H1 (cell line): ENCODE measurements at regions not wholly inside any gene's neighbourhood (a gene's known extent, or its start where the extent isn't known, plus 50 kb on each side); places are given as distances from the start of the nearest gene placed in this dataset.

Source experiments
- CTCF ChIA-PET: fragments of 300-600 bp; sonication (Branson Sonifier 250); formaldehyde crosslinking; loops from one replicate; lab custom pipeline; 2021; ENCODE audit not compliant: partially characterized antibody; lab: Charles Lee
- POLR2A ChIA-PET: fragments of 300-600 bp; sonication (Branson Sonifier 250); formaldehyde crosslinking; loops from one replicate; lab custom pipeline; 2021; ENCODE audit warnings: inconsistent platforms; ENCODE audit not compliant: partially characterized antibody; lab: Charles Lee
- DNase-seq, 2 experiments: peaks; one replicate each; pipeline versions ENCODE4 v3.0.0 to v3.0.0-alpha.2; 2010 to 2022; ENCODE audit warnings: low spot score in 2 of 2, low read depth in 1 of 2, mixed read lengths in 1 of 2
- FAIRE-seq: peaks from 2 replicates; lab custom pipeline; 2011; peaks lifted over from hg19 to GRCh38; lab: Jason Lieb, UNC
- H2AFZ ChIP-seq: 2 replicates; pipeline ENCODE4 v1.8.1; 2012; ENCODE audit warnings: low read length, inconsistent platforms
- H2AK5ac ChIP-seq: 2 replicates; pipeline ENCODE4 v1.6.1; 2013; ENCODE audit warnings: low read depth, low read length
- H2BK120ac ChIP-seq: replicated peaks from 2 replicates; pipeline ENCODE3; 2013; ENCODE audit warnings: low read depth, low read length, inconsistent platforms
- H2BK12ac ChIP-seq: 2 replicates; pipeline ENCODE4 v1.6.1; 2013; ENCODE audit warnings: low read depth, low read length
- H2BK15ac ChIP-seq: 2 replicates; pipeline ENCODE4 v1.6.1; 2013; ENCODE audit warnings: low read length
- H2BK20ac ChIP-seq: 2 replicates; pipeline ENCODE4 v1.6.1; 2013; ENCODE audit warnings: low read length
- H2BK5ac ChIP-seq: 2 replicates; pipeline ENCODE4 v1.6.1; 2013; ENCODE audit warnings: low read depth, low read length
- H3K14ac ChIP-seq: 2 replicates; pipeline ENCODE4 v1.6.1; 2013; ENCODE audit warnings: inconsistent platforms; ENCODE audit not compliant: insufficient read length
- H3K18ac ChIP-seq: 2 replicates; pipeline ENCODE4 v1.6.1; 2013; ENCODE audit warnings: low read length; ENCODE audit errors: extremely low read depth
- H3K23ac ChIP-seq: 2 replicates; pipeline ENCODE4 v1.6.1; 2013; ENCODE audit warnings: inconsistent platforms; ENCODE audit not compliant: insufficient read length
- H3K23me2 ChIP-seq: 2 replicates; pipeline ENCODE4 v1.6.1; 2013; ENCODE audit warnings: low read depth, low read length
- H3K27ac ChIP-seq: 2 replicates; pipeline ENCODE4 v1.6.1; 2011; ENCODE audit warnings: low read depth, low read length, inconsistent platforms
- H3K27me3 ChIP-seq, 4 experiments: replicated peaks in 1 of 4; 1 replicate in 1 of 4; 2 replicates in 3 of 4; pipeline versions ENCODE4 v1.6.1 to v1.8.1; 2011 to 2013; ENCODE audit warnings: low read length in 3 of 4, mild to moderate bottlenecking in 3 of 4, inconsistent platforms in 2 of 4, mixed read lengths in 2 of 4, moderate library complexity in 1 of 4; ENCODE audit not compliant: control insufficient read depth in 3 of 4, insufficient read depth in 3 of 4; ENCODE audit errors: extremely low read depth in 1 of 4
- H3K36me3 ChIP-seq, 4 experiments: 2 replicates each; pipeline versions ENCODE4 v1.6.1 to v1.8.1; 2011 to 2013; ENCODE audit warnings: mild to moderate bottlenecking in 4 of 4, low read length in 3 of 4, moderate library complexity in 2 of 4, control low read depth in 1 of 4, inconsistent platforms in 1 of 4; ENCODE audit not compliant: insufficient read depth in 4 of 4, control insufficient read depth in 2 of 4
- H3K4ac ChIP-seq: replicated peaks from 2 replicates; pipeline ENCODE3; 2013; ENCODE audit warnings: low read length, low read depth, mixed read lengths, inconsistent platforms; ENCODE audit not compliant: insufficient read length
- H3K4me1 ChIP-seq, 4 experiments: replicated peaks in 1 of 4; 1 replicate in 1 of 4; 2 replicates in 3 of 4; pipeline versions ENCODE4 v1.6.1 to v1.8.1; 2011 to 2013; ENCODE audit warnings: low read length in 3 of 4, inconsistent platforms in 2 of 4, mixed read lengths in 1 of 4; ENCODE audit not compliant: insufficient read depth in 4 of 4, control insufficient read depth in 3 of 4
- H3K4me2 ChIP-seq, 2 experiments: 2 replicates each; pipeline versions ENCODE4 v1.6.1 to v1.8.1; 2011 to 2013; ENCODE audit warnings: low read depth in 2 of 2, low read length in 2 of 2, control low read depth in 1 of 2, inconsistent platforms in 1 of 2, mild to moderate bottlenecking in 1 of 2; ENCODE audit not compliant: insufficient read depth in 1 of 2
- H3K4me3 ChIP-seq, 4 experiments: fragments of 200-600, 300-600 bp in 1 of 4; sonication (generic), shearing (Covaris generic), sonication (Bioruptor Twin) in 1 of 4; 2 replicates each; pipeline versions ENCODE4 v1.5.1 to v1.8.1; 2011 to 2016; ENCODE audit warnings: low read length in 4 of 4, low read depth in 3 of 4, control low read depth in 2 of 4, inconsistent platforms in 2 of 4, mild to moderate bottlenecking in 2 of 4, mixed read lengths in 1 of 4, moderate library complexity in 1 of 4; ENCODE audit not compliant: insufficient read depth in 2 of 4; ENCODE audit errors: extremely low read depth in 1 of 4
- H3K56ac ChIP-seq: replicated peaks from 2 replicates; pipeline ENCODE3; 2013; ENCODE audit warnings: low read depth, mild to moderate bottlenecking, mixed read lengths, low read length, inconsistent platforms; ENCODE audit not compliant: insufficient read length
- H3K79me1 ChIP-seq: 2 replicates; pipeline ENCODE4 v1.6.1; 2013; ENCODE audit warnings: low read depth, low read length, control low read depth
- H3K79me2 ChIP-seq, 2 experiments: 2 replicates each; pipeline versions ENCODE4 v1.6.1 to v1.8.1; 2012 to 2013; ENCODE audit warnings: low read length in 2 of 2, mild to moderate bottlenecking in 2 of 2, inconsistent platforms in 1 of 2; ENCODE audit not compliant: insufficient read depth in 2 of 2, control insufficient read depth in 1 of 2
- H3K9ac ChIP-seq, 4 experiments: replicated peaks in 1 of 4; 1 replicate in 1 of 4; 2 replicates in 3 of 4; pipeline versions ENCODE4 v1.6.1 to v1.8.1; 2011 to 2013; ENCODE audit warnings: low read depth in 3 of 4, low read length in 3 of 4, control low read depth in 2 of 4, mild to moderate bottlenecking in 2 of 4, moderate library complexity in 2 of 4, inconsistent platforms in 1 of 4; ENCODE audit errors: extremely low read depth in 1 of 4
- H3K9me3 ChIP-seq, 2 experiments: 2 replicates each; pipeline versions ENCODE4 v1.6.1 to v1.8.1; 2012 to 2013; ENCODE audit warnings: mild to moderate bottlenecking in 2 of 2, moderate library complexity in 2 of 2, control low read depth in 1 of 2, inconsistent platforms in 1 of 2, low read depth in 1 of 2, low read length in 1 of 2, mixed read lengths in 1 of 2; ENCODE audit not compliant: insufficient read depth in 2 of 2
- H4K20me1 ChIP-seq, 2 experiments: replicated peaks in 1 of 2; 2 replicates each; pipeline versions ENCODE3 to v1.8.1; 2011 to 2013; ENCODE audit warnings: inconsistent platforms in 2 of 2, low read length in 2 of 2, mild to moderate bottlenecking in 1 of 2; ENCODE audit not compliant: insufficient read depth in 2 of 2, control insufficient read depth in 1 of 2
- H4K5ac ChIP-seq: 2 replicates; pipeline ENCODE4 v1.6.1; 2013; ENCODE audit warnings: low read length, low read depth, mixed read lengths, inconsistent platforms; ENCODE audit not compliant: insufficient read length
- H4K8ac ChIP-seq: 2 replicates; pipeline ENCODE4 v1.8.0; 2013; ENCODE audit warnings: mild to moderate bottlenecking, moderate library complexity, low read length, inconsistent platforms; ENCODE audit not compliant: insufficient read depth; ENCODE audit errors: extremely low read depth
- H4K91ac ChIP-seq: replicated peaks from 2 replicates; pipeline ENCODE3; 2013; ENCODE audit warnings: low read length, mixed read lengths, inconsistent platforms; ENCODE audit not compliant: insufficient read length
- EP300 ChIP-seq, 2 experiments: IDR thresholded peaks; 1 replicate in 1 of 2; 2 replicates in 1 of 2; pipeline ENCODE4 v1.6.1; 2011 to 2012; ENCODE audit warnings: low read depth in 2 of 2, low read length in 2 of 2, mild to moderate bottlenecking in 2 of 2, borderline replicate concordance in 1 of 2, inconsistent platforms in 1 of 2, moderate library complexity in 1 of 2
- JUN ChIP-seq: IDR thresholded peaks from 2 replicates; pipeline ENCODE4 v1.6.1; 2011; ENCODE audit warnings: low read depth, mild to moderate bottlenecking, improper control_type of control experiment, low read length
- KDM5A ChIP-seq: fragments of 200-600 bp; IDR thresholded peaks from 2 replicates; pipeline ENCODE4 v1.7.1; 2012; ENCODE audit warnings: mild to moderate bottlenecking, low read length, inconsistent platforms, mixed read lengths
- SIX5 ChIP-seq: IDR thresholded peaks from 2 replicates; pipeline ENCODE4 v1.6.1; 2011; ENCODE audit warnings: mild to moderate bottlenecking, low read depth, low read length
- SP2 ChIP-seq: IDR thresholded peaks from 2 replicates; pipeline ENCODE4 v1.6.1; 2012; ENCODE audit warnings: mild to moderate bottlenecking, low read length, inconsistent platforms
- WGBS, 2 experiments: shearing (Covaris generic) in 1 of 2; methylation state at CpG; one replicate each; pipeline versions ENCODE4 v1.1.6 to v1.1.7; 2013 to 2015; ENCODE audit warnings: low lambda C conversion rate in 2 of 2, mixed read lengths in 2 of 2, inconsistent platforms in 1 of 2, low coverage in 1 of 2, missing lambda C conversion rate in 1 of 2; ENCODE audit not compliant: insufficient replicate concordance in 2 of 2, insufficient coverage in 1 of 2, insufficient read length in 1 of 2; ENCODE audit errors: extremely low coverage in 1 of 2, missing lambda C conversion rate in 1 of 2; 5-methylcytosine and 5-hydroxymethylcytosine counted together

- Histone ChIP-seq H2BK20ac (no peak overlapping the region), H3K79me2 (no peaks in the 10 kb centered on the region), H4K91ac (no peak overlapping the region), H2BK5ac (no peak overlapping the region), H3K14ac (no peak overlapping the region), H2AK5ac (no peak overlapping the region), H3K23me2 (no peaks in the 10 kb centered on the region; the same call in 1 of the 2 replicates), H3K36me3 (no peaks in the 10 kb centered on the region), H3K56ac (no peak overlapping the region), H3K18ac (no peak overlapping the region), H3K4me2 (no peak overlapping the region), H2BK12ac (no peak overlapping the region), H3K23ac (no peak overlapping the region), H3K4me1 (peaks cover 0 to 7% (median 3%) of the 10 kb centered on the region in 4 experiments; a peak in 3 of 7 replicates), H3K27ac (no peak overlapping the region), H3K79me1 (no peaks in the 10 kb centered on the region), H4K20me1 (no peaks in the 10 kb centered on the region), H2AFZ (no peak overlapping the region), H3K9me3 (no peaks in the 10 kb centered on the region), H4K5ac (no peak overlapping the region), H3K4ac (no peak overlapping the region), H3K4me3 (no peak overlapping the region), H2BK120ac (no peak overlapping the region), H2BK15ac (no peak overlapping the region), H3K9ac (no peak overlapping the region), H3K27me3 (no peaks in the 10 kb centered on the region), H4K8ac (no peak overlapping the region)
- DNase-seq (no peak), FAIRE-seq (no peak)
- TF ChIP-seq EP300 (IDR thresholded peaks at IDR 0.05; ENCODE audit: borderline replicate concordance in 1 of 2, low read depth in 2 of 2, low read length in 2 of 2) (no peak), KDM5A (no peak), SP2 (no peak), SIX5 (no peak), JUN (no peak)
- 88% methylated on average over 3 of the region's 3 CpGs; no CpG with 5 or more reads in 1 of the 2 experiments for WGBS, 2 experiments
- CTCF ChIA-PET: interaction anchor here (0.8 to 2.0 kb wide), 4 partner anchors 9 to 338 kb away, joined by 3 to 6 read pairs (median 4); no protein-coding TSS in a partner anchor
- POLR2A ChIA-PET: no interaction called here
These were observed 59.9 kb upstream of the POMGNT2 start for GRCh38 chr3:43165786-43166185.
